Upper lobe of right lung (tissue), 1 donor: ENCODE measurements at regions not wholly inside any gene's neighbourhood (a gene's known extent, or its start where the extent isn't known, plus 50 kb on each side); places are given as distances from the start of the nearest gene placed in this dataset.

Experiments used
- ATAC-seq: fragments of 200-7000 bp; cut with Tn5 transposase; one replicate; pipeline ENCODE4 v1.9.1; 2020; ENCODE audit warnings: mild to moderate bottlenecking, moderate library complexity
- DNase-seq: peaks from one replicate; pipeline ENCODE4 v3.0.0-alpha.2; 2020
- H3K27ac ChIP-seq: fragments of 200-600 bp; one replicate; pipeline ENCODE4 v1.8.0; 2022
- H3K27me3 ChIP-seq: fragments of 200-600 bp; one replicate; pipeline ENCODE4 v1.8.0; 2022; ENCODE audit warnings: mild to moderate bottlenecking
- H3K36me3 ChIP-seq: fragments of 200-600 bp; one replicate; pipeline ENCODE4 v1.8.0; 2022
- H3K4me1 ChIP-seq: fragments of 200-600 bp; one replicate; pipeline ENCODE4 v1.8.0; 2022
- H3K4me3 ChIP-seq: fragments of 200-600 bp; one replicate; pipeline ENCODE4 v1.8.0; 2022; ENCODE audit warnings: mild to moderate bottlenecking
- H3K9me3 ChIP-seq: fragments of 200-600 bp; one replicate; pipeline ENCODE4 v1.8.0; 2022
- intact Hi-C: fragments of 100-400 bp; cut with DNase I; formaldehyde crosslinking; loops from one replicate; pipeline ENCODE4 v1.11.0; 2022
- TF ChIP-seq, protein P1 (sequence below): fragments of 200-600 bp; IDR thresholded peaks from one replicate; pipeline ENCODE4 v1.8.0; 2022; ENCODE audit warnings: antibody characterized with exemption
- donor health status: DM: no; HTN: yes; CAD: no; lungs with severe emphysema.

DNA sequence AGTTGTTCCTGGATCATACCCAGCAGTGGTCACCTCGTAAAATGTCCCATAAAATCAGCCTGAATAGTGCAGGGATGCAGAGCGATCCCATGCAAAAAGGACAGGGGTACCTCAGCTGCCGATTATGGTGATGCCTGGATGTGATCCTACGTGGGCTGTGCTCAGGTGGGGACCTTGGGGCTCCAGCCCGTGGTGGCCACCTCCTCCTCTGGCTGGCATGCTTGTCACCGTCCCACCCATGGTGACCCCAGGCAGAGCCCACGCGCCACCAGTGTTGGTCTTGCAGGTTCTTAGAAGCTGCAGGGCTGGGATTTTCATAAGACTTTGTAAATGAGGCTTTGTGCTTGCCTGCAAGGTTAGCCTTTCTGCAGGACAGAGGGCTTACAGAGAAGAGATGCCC lies 97.2 kb downstream of the GLRX3 start:
- Histone ChIP-seq H3K36me3 (no peaks in the 10 kb centered on the region), H3K27ac (no peak overlapping the region), H3K4me3 (no peak overlapping the region), H3K4me1 (no peaks in the 10 kb centered on the region), H3K27me3 (no peaks in the 10 kb centered on the region), H3K9me3 (no peaks in the 10 kb centered on the region)
- TF ChIP-seq, protein P1, sequence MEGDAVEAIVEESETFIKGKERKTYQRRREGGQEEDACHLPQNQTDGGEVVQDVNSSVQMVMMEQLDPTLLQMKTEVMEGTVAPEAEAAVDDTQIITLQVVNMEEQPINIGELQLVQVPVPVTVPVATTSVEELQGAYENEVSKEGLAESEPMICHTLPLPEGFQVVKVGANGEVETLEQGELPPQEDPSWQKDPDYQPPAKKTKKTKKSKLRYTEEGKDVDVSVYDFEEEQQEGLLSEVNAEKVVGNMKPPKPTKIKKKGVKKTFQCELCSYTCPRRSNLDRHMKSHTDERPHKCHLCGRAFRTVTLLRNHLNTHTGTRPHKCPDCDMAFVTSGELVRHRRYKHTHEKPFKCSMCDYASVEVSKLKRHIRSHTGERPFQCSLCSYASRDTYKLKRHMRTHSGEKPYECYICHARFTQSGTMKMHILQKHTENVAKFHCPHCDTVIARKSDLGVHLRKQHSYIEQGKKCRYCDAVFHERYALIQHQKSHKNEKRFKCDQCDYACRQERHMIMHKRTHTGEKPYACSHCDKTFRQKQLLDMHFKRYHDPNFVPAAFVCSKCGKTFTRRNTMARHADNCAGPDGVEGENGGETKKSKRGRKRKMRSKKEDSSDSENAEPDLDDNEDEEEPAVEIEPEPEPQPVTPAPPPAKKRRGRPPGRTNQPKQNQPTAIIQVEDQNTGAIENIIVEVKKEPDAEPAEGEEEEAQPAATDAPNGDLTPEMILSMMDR, result no peak
- intact Hi-C loops, result no loop called here
- ATAC-seq (no peak), DNase-seq (peak; percentile 34)

DNA sequence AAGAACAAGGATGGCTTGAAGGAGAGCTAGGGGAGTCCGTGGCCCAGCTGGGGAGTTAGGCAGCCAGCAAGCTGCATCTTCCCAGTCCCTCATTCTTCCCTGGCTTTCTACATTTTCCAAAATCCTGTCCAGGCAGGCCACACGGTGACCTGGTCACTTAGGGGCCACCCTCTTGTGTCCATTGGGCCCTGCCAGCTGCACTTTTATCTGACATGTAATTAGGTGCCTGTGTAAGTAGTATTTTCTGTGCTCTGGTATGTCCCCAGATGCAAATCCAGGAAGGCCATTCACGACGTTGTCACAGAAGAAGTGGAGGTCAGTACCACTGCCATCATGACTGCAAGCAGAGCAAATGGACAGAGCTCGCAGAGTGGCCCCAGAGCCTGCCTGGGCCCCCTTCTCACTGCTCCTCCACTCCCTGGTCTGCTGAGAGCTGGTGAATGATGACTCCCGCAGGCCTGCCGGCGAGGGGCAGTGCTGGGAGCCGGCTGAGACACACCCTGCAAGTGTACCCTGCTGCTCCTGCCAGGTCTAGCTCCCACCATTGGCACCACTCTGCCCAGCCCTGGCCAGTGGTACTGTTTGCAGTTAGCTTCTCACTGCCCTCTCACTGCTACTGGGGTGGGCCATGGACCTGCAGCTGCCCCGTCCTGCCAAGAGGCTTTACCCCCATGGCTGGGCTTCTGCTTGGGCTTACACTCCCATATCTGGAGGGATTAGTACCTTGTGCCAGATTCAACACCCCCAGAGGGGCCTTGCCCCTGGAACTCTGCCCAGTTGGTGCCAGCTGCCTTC lies 98.2 kb downstream of the GLRX3 start:
- Histone ChIP-seq H3K4me1 (no peaks in the 10 kb centered on the region), H3K27ac (no peak overlapping the region), H3K4me3 (no peak overlapping the region), H3K9me3 (no peaks in the 10 kb centered on the region), H3K27me3 (no peaks in the 10 kb centered on the region), H3K36me3 (no peaks in the 10 kb centered on the region)
- intact Hi-C loops, result no loop called here
- DNase-seq (peak; percentile 46), ATAC-seq (no peak)
- TF ChIP-seq, protein P1, result no peak

DNA sequence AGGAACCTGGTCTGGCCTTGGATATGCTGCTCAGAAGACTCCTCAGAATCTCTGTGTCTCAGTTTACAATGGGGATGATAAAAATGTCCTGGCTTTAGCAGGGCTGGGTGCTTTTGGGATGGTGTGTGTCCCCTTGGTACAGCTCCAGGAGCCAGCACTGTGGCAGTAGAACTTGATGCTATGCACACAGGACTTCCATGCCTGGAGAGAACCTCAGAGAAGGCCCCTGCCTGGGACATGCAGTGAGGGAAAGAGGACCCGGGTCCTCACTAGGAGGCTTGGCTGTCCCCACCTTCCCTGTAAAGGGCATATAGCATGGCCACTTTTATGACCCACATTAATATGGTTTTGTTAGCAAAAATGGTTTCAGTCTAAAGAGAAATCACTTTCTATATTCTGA lies 100.5 kb downstream of the GLRX3 start:
- Histone ChIP-seq H3K27ac (no peak overlapping the region), H3K4me1 (no peaks in the 10 kb centered on the region), H3K36me3 (no peaks in the 10 kb centered on the region), H3K4me3 (no peak overlapping the region), H3K9me3 (no peaks in the 10 kb centered on the region), H3K27me3 (no peaks in the 10 kb centered on the region)
- no peak for ATAC-seq
- peak; percentile 22 for DNase-seq
- intact Hi-C loops, result no loop called here
- TF ChIP-seq, protein P1, result no peak

DNA sequence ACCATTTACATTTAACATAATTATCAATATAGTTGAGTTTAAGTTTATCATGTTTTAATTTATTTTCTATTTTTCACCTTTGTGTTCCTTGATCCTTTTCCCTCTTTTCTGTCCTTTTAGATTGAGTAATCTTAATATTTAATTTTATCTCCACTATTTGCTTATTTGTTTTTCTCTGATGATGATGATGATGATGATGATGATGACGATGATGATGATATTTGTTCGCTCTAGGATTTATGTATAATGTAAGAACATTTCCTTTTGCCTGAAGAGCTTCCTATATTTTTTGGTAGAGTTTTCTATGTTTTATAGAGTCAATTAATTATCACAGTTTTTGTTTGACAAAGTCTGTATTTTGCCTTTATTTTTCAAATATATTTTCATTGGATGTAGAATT lies 104.2 kb downstream of the GLRX3 start:
- Histone ChIP-seq H3K27ac (no peak overlapping the region), H3K9me3 (no peaks in the 10 kb centered on the region), H3K27me3 (no peaks in the 10 kb centered on the region), H3K4me3 (no peak overlapping the region), H3K36me3 (no peaks in the 10 kb centered on the region), H3K4me1 (no peaks in the 10 kb centered on the region)
- ATAC-seq, result no peak
- DNase-seq, result no peak
- TF ChIP-seq, protein P1, result no peak
- intact Hi-C loops, result no loop called here

DNA sequence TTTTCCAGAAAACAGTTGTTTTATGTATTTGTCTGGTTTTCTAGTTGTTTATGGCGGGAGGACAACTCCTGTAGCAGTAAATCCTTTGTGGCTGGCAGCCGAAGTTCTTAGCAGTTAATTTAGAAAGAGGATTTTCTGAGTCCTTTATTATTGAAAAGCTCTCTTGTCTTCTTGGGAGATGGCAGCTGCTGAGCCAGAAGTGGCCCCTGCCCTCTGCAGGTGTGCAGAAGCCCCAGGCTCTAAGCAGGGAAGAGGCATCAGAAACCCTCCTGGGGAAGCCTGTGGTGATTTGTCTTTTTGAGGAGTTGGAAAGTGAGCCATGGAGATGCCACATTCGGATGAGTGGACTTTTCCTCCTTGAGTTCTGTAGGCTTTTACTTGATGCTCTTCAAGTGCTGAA lies 106.3 kb downstream of the GLRX3 start:
- Histone ChIP-seq H3K4me3 (no peak overlapping the region), H3K36me3 (no peaks in the 10 kb centered on the region), H3K9me3 (no peaks in the 10 kb centered on the region), H3K27me3 (no peaks in the 10 kb centered on the region), H3K4me1 (no peaks in the 10 kb centered on the region), H3K27ac (no peak overlapping the region)
- intact Hi-C loops, result no loop called here
- ATAC-seq (no peak), DNase-seq (peak; percentile 15)
- TF ChIP-seq, protein P1, result no peak
